Cardiac fibroblast (primary cell): ENCODE measurements at regions not wholly inside any gene's neighbourhood (a gene's known extent, or its start where the extent isn't known, plus 50 kb on each side); places are given as distances from the start of the nearest gene placed in this dataset.

Experiments used
- DNase-seq, 2 donors: peaks; one replicate each; pipeline versions ENCODE4 v3.0.0 to v3.0.0-alpha.2; 2010; ENCODE audit warnings: low read depth in 2 of 2
- H3K4me3 ChIP-seq, 2 donors: replicated peaks in 1 of 2; 1 replicate in 1 of 2; 2 replicates in 1 of 2; pipeline ENCODE4 v1.5.1; 2011; ENCODE audit warnings: low read depth in 2 of 2, low read length in 2 of 2, mild to moderate bottlenecking in 2 of 2, moderate library complexity in 1 of 2
- TF ChIP-seq, protein P1 (sequence below): IDR thresholded peaks from one replicate; pipeline ENCODE4 v1.5.1; 2011; ENCODE audit warnings: low read depth, mild to moderate bottlenecking, low read length, inconsistent platforms

GRCh38 chr14:100673085-100673806, 53.4 kb upstream of the DLK1 start:
- no peak overlapping the region for H3K4me3 ChIP-seq
- TF ChIP-seq, protein P1, sequence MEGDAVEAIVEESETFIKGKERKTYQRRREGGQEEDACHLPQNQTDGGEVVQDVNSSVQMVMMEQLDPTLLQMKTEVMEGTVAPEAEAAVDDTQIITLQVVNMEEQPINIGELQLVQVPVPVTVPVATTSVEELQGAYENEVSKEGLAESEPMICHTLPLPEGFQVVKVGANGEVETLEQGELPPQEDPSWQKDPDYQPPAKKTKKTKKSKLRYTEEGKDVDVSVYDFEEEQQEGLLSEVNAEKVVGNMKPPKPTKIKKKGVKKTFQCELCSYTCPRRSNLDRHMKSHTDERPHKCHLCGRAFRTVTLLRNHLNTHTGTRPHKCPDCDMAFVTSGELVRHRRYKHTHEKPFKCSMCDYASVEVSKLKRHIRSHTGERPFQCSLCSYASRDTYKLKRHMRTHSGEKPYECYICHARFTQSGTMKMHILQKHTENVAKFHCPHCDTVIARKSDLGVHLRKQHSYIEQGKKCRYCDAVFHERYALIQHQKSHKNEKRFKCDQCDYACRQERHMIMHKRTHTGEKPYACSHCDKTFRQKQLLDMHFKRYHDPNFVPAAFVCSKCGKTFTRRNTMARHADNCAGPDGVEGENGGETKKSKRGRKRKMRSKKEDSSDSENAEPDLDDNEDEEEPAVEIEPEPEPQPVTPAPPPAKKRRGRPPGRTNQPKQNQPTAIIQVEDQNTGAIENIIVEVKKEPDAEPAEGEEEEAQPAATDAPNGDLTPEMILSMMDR = no peak
- no peak for DNase-seq

- H3K4me3 ChIP-seq = no peak overlapping the region
- no peak for DNase-seq
- TF ChIP-seq, protein P1 = no peak
These were observed 52.9 kb upstream of the DLK1 start for GRCh38 chr14:100673807-100674154.

DNA sequence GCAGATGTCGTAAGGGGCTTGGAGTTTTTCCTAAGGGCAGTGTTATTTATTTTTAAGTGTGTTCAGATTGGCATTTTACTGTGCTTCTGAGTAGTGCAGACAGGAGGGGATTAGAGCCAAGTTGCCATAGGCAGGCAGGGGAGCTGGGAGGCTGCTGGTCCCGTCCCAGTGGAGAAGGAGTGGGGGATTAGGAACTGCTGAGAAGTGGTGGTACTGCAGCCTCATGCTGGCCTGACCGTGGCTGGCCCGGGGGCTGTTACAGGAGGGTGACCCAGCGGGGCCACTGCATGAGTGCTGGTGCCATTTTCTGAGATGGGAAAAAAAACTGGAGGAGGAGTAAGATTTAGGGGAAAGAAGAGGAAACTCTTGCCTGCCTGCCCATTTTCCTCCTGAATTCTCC, 52.3 kb upstream of the DLK1 start:
- TF ChIP-seq, protein P1 = no peak
- H3K4me3 ChIP-seq = no peak overlapping the region
- no peak for DNase-seq

DNA sequence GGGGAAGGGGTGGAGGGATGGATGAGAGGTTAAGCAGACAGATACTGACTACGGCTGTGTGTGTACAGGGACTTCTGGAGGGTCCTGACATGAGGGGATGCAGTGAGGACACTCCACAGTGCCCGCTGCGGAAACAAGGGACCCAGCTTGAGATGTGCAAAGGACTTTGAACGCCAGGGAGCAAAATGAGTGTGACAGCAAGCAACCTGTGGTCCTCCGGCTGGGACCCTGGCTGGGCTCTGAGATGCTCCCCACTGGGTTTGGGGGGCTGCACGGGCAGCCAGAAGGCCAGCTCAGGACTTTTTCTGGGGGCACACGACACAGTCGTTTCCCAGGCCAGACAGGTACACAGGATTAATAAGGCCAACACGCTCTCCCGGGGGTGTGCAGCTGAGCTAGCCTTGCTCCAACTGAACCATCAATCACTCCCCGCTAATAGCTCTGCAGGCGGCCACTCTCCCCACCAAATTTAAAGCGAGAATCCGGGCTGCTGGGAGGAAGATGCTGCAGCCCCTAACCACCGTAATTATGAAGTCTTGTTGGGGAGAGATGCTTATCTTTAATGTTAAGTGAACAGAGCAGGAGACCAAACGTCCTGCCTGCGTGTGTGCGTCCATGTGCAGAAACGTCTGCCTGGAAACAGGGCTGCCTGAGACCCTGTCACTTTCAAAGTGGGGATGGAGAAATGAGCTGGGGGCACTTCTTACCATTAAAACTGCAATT, 51.6 kb upstream of the DLK1 start:
- H3K4me3 ChIP-seq = no peak overlapping the region
- TF ChIP-seq, protein P1 = no peak
- no peak for DNase-seq

DNA sequence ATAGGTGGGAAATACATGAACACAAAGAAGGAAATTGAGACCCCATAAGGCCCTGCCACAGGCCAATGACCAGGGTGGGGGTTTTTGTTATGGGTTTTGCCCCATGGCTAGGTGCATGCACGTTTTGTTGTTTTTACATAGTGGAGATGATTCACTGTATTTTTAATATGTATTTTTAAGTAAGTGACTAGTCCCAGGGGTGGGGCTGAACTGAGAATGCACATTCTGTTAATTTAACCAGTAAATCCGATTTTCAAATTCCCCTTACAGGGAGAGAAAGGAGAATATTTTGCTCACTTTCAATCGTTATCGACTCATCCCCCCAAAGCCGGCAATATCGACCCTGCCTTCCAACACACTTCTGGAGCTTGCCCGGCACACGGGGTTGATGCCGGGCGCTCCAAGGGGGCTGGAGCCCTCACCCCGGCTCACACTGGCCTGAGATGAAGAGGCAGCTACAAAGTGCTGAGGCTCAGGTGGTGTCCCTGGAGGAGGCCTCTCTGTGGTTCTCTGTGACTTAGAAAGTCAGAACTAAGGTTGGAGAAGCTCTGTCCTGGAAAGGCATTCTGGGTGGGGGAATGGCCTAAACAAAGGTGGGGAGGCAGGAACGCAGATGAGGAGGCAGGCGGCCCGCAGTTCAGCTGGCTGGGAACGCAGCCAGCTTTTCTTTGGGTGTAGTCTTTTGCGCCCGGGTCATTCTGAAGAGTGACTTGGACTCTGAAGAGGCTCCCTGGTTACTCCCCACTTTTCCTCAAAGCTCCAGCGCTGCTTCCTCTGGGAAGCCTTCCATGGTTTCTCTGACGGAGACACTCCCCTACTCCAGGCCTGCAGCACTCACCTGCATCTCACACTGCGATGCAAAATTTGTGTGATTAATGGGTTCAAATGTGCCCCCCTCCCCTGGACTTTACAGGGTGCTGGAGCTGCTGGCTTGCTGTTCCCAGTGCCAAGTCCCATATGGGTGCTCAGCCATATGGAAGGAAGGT, 50.7 kb upstream of the DLK1 start:
- DNase-seq = no peak
- TF ChIP-seq, protein P1 = no peak
- no peak overlapping the region for H3K4me3 ChIP-seq
